ENCODE measurements at regions not wholly inside any gene's neighbourhood (a gene's known extent, or its start where the extent isn't known, plus 50 kb on each side); places are given as distances from the start of the nearest gene placed in this dataset.
A peak's percentile ranks its signal among the peaks of the same experiment; 100 is the strongest.

DNA sequence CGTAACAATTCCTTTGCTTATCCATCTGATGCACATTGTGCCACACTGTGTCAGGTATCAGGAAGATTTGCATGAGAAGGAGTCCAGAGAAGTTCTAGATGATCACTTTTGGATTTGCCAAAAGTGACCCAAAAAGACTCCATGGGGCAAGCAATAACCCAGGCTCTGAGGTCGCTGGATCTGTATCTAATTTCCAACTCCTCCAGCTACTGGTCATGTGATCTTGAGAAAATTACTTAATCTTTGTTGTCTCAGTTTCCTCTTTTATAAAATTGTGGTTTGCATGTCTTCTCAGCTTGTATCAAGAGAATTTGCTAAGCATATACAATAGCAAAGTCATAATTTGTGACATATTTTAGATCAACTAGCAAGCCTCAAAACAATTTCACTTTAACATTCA lies 61.3 kb upstream of the ITGA4 start:
- DNase-seq = peak; percentile 34

DNA sequence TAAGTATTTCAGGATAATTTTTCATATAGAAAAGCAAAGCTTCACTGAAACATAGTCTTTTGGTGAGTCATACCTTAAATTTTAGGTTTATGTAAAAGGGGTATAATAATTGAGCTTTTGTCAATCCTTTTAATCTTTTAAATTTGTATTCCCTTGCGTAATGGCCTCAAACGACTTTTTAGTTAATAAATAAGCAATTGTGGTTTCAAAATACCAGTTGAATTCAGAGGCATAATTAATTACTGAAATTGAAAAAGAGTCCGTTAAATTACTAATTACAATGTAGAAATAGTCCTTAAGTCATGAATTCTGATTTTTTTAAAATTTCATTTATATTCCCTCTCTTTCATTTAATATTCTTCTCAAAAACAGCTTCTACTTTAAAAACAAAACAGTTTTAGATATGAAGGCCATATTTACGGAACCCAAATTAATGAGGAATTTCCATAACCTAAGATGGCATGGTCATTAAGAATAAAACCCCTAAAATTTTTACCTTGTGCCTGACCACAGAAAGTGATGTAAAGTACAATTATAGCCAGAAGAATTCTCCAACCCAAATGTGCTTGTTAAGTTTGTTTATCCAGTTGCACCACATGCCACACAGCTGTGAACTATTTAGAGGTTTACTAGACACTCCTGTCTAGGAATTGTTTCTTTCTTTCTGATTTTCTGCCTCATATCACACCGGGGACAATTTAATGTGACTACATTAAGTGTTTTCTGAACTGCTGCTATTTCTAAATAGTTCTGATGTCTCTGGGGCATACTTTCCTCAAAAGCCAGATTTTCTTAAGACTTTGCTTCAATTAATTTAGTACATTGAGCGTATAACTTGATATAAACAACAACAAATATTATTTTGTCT lies 60.7 kb upstream of the ITGA4 start:
- no peak for DNase-seq

DNA sequence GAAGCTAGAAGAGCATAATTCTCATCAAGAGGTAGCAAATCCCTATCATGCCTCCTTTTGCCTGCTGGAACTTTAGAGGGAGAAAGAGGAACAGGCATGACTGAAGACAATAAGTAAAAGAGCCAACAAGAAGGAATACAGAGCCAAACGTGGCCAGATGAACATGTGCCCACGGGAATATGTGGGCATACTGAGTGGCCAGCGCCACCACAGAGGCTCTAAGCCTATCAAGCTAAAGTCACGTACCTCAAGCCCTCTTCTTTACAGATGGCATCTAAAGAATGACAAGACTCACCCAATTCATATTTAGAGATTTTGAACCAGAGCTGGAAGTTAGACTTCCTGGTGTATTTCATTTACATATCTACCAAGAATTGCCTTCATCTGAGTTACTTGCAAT lies 59.9 kb upstream of the ITGA4 start:
- no peak for DNase-seq

DNA sequence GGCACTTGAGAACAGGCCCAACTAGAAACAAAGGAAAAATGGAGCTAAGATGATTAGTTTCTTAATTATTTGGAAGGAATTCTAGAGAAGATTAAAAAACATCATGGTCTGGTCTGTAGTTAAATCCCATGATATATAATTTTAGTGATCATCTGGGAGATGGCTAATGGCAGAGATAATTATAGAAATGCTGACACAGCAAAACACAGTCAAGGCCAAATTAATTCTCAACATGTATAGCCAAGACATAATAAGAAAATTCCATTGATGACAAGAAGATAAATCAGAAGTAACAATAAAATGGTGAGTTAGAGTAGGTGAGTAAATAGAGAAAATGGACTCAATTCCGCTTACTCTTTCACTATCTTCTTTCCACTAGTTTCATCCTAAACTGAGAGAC lies 59.2 kb upstream of the ITGA4 start:
- DNase-seq = no peak

DNA sequence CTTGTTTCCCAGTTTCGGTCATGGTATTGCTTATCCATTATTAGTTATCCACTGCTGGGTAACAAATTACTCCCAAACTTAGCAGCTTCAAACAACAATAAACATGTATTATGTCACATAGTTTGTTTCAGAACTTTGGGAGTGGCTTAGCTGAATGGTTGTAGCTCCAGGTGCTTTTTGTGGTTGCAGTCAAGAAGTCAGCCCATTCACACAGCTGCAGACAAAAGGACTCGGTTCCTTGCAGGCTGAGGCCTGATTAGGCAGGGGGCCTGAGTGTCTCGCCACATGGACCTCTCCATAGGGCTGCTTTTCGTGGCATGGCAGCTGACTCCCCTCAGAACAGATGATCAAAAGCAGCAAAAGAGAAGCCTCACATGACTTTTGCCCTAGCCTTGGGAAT lies 58.2 kb upstream of the ITGA4 start:
- no peak for DNase-seq

DNA sequence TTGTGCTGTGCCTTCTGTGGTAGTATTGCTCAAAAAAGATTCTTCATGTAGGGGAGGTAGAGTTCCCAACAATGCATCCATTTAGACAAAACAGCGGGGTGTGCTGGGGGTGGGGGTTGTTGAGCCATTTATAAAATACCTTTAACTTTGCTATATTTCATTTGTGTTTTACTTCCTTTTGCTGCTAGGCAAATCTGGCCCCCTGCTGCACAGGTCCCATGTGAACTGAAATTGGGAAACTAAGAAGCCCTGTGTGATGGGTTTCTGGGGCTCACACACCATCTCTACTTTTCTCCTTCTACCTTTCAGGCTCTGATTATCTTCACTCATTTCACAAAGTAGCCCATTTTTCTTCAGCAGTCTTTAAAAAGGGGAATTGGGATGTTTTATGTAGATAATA lies 52.7 kb upstream of the ITGA4 start:
- no peak for DNase-seq

DNA sequence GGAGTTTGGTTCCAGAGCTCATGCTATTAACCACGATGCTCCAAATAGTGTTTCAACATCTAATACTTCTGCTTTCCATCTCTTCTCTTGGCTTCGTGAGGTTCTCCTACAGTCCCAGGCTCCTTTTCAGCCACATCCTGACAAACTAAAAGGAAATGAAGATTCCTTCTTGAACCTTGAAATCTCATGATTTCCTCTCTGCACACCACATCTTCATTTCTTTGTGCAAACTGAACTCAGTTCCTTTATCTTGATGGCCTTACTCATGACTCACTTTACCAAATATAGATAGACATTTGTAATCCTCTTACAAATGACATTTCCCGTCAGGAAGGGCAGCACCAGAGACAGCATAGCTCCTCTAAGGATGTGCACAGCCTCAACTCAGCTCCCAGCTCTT lies 50.0 kb upstream of the ITGA4 start:
- peak; percentile 89 for DNase-seq
